ENCODE measurements at regions not wholly inside any gene's neighbourhood (a gene's known extent, or its start where the extent isn't known, plus 50 kb on each side); places are given as distances from the start of the nearest gene placed in this dataset.

DNA sequence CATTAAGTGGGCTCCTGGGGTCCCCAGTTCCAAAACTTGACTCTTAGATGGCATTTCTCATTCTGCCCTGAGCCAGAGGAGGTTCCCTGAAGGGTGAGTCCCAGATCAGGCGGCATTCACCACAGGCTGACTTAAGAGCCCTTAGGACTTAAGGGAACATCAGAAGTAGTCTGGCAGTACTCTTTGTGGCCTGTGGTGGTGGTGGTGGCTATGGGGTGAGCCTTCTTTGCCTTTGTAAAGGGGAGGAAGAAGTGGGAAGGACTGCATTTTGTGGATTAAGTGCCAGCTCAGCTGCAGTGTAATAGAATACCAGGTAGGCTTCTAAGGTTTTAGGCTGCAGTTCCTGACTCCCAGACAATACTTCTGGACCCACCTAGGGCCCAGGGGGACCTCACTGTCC lies 186.5 kb upstream of the KCTD3 start:
- Mint-ChIP-seq H3K36me3 (ENCODE audit: low read depth) (no peaks in the 10 kb centered on the region), H3K27me3 (ENCODE audit: insufficient read depth) (peaks cover 5% of the 10 kb centered on the region), H3K9me3 (no peaks in the 10 kb centered on the region), H3K4me1 (ENCODE audit: low read depth) (no peaks in the 10 kb centered on the region; the same call in 1 of the 2 replicates), H3K4me3 (no peak overlapping the region), H3K27ac (no peak overlapping the region)
- DNase-seq: no peak
- TF ChIP-seq, protein P1, sequence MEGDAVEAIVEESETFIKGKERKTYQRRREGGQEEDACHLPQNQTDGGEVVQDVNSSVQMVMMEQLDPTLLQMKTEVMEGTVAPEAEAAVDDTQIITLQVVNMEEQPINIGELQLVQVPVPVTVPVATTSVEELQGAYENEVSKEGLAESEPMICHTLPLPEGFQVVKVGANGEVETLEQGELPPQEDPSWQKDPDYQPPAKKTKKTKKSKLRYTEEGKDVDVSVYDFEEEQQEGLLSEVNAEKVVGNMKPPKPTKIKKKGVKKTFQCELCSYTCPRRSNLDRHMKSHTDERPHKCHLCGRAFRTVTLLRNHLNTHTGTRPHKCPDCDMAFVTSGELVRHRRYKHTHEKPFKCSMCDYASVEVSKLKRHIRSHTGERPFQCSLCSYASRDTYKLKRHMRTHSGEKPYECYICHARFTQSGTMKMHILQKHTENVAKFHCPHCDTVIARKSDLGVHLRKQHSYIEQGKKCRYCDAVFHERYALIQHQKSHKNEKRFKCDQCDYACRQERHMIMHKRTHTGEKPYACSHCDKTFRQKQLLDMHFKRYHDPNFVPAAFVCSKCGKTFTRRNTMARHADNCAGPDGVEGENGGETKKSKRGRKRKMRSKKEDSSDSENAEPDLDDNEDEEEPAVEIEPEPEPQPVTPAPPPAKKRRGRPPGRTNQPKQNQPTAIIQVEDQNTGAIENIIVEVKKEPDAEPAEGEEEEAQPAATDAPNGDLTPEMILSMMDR (IDR thresholded peaks at IDR 0.05): no peak

- Mint-ChIP-seq H3K9me3 (peaks cover 11% of the 10 kb centered on the region), H3K4me3 (no peak overlapping the region), H3K27me3 (ENCODE audit: insufficient read depth) (peaks cover 4% of the 10 kb centered on the region; the same call in 1 of the 2 replicates), H3K36me3 (ENCODE audit: low read depth) (peaks cover 4% of the 10 kb centered on the region), H3K27ac (no peak overlapping the region), H3K4me1 (ENCODE audit: low read depth) (peaks cover 14% of the 10 kb centered on the region; the same call in 1 of the 2 replicates)
- no peak for DNase-seq
- TF ChIP-seq, protein P1 (IDR thresholded peaks at IDR 0.05): no peak
These were observed 173.6 kb upstream of the KCTD3 start for GRCh38 chr1:215393476-215393875.

GRCh38 chr1:215394084-215394991 lies 172.8 kb upstream of the KCTD3 start:
- no peak for DNase-seq
- H3K4me1 Mint-ChIP-seq (ENCODE audit: low read depth): peaks cover 14% of the 10 kb centered on the region; the same call in 1 of the 2 replicates
- TF ChIP-seq, protein P1 (IDR thresholded peaks at IDR 0.05): no peak
- peaks cover 4% of the 10 kb centered on the region for H3K36me3 Mint-ChIP-seq (ENCODE audit: low read depth)
- H3K27ac Mint-ChIP-seq: no peak overlapping the region
- peaks cover 4% of the 10 kb centered on the region; the same call in 1 of the 2 replicates for H3K27me3 Mint-ChIP-seq (ENCODE audit: insufficient read depth)
- H3K9me3 Mint-ChIP-seq: peaks cover 11% of the 10 kb centered on the region
- no peak overlapping the region for H3K4me3 Mint-ChIP-seq

DNA sequence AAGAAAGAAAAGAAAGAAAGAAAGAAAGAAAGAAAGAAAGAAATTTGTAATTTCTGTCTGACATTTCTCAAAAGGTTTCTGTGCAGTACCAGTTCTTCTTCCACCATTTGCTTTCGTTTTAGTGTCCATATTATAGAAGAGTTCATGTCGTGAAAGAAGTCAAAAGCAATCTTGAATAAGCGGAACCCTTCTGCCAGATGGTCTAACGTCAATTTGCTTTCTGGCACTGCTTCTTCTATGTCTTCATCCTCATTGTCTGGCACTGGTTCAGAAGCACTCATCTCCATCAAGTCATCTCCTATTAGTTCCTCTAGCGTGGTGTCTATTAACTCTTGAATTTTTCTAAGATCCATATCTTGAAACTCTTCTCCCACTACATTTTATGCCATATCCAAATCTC lies 170.0 kb upstream of the KCTD3 start:
- H3K27me3 Mint-ChIP-seq (ENCODE audit: insufficient read depth): peaks cover 4% of the 10 kb centered on the region; the same call in 1 of the 2 replicates
- peaks cover 14% of the 10 kb centered on the region; the same call in 1 of the 2 replicates for H3K4me1 Mint-ChIP-seq (ENCODE audit: low read depth)
- peak overlapping the region; percentile 57 for H3K4me3 Mint-ChIP-seq
- no peak for DNase-seq
- no peak overlapping the region for H3K27ac Mint-ChIP-seq
- H3K9me3 Mint-ChIP-seq: peaks cover 11% of the 10 kb centered on the region
- peaks cover 4% of the 10 kb centered on the region for H3K36me3 Mint-ChIP-seq (ENCODE audit: low read depth)
- TF ChIP-seq, protein P1 (IDR thresholded peaks at IDR 0.05): no peak

DNA sequence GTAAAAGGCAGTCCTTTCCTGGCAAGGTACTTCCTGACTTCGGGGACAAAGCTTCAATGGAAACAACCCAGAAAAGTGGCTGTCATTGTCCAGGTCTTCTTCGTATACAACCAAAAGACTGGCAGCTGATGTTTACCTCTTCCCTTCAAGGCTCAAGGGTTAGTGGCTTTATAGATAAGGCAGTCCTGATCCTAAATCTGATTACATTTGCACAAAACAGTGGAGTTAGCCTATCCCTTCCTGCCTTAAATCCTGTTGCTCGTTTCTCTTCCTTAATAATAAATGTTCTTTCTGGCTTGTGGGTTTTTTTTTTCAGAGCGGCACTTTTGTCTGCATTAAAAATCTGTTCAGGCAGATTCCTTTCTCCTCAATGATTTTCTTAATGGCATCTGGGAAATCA lies 169.3 kb upstream of the KCTD3 start:
- TF ChIP-seq, protein P1 (IDR thresholded peaks at IDR 0.05): no peak
- H3K36me3 Mint-ChIP-seq (ENCODE audit: low read depth): peaks cover 4% of the 10 kb centered on the region
- DNase-seq: no peak
- H3K9me3 Mint-ChIP-seq: peaks cover 11% of the 10 kb centered on the region
- peaks cover 14% of the 10 kb centered on the region; the same call in 1 of the 2 replicates for H3K4me1 Mint-ChIP-seq (ENCODE audit: low read depth)
- H3K27ac Mint-ChIP-seq: no peak overlapping the region
- peaks cover 4% of the 10 kb centered on the region; the same call in 1 of the 2 replicates for H3K27me3 Mint-ChIP-seq (ENCODE audit: insufficient read depth)
- no peak overlapping the region for H3K4me3 Mint-ChIP-seq

Measured in HFFc6 (cell line).